ENCODE measurements at regions not wholly inside any gene's neighbourhood (a gene's known extent, or its start where the extent isn't known, plus 50 kb on each side); places are given as distances from the start of the nearest gene placed in this dataset.

DNA sequence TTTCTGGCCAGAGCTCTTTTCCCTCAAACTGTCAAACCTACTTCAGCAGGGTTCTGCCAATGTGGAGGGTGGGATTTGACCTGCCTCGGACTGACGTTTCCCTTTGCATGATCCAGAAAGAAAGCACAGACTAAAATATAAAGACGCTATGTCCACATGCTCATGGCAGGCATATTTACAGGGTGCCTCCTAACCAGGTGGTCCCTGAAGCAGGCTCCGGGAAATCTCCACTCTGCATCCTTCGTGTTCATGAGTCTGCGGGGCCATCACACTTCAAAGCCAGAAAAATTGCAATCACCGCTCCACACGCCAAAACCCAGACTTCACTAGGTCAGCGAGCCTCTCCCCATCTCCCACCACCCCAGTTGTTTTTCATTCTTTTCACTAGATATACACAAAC lies 143.3 kb upstream of the IGF1R start:
- no peak for TF ChIP-seq EZH2 (IDR thresholded peaks at IDR 0.05; ENCODE audit: insufficient read depth, poor library complexity, severe bottlenecking)
- TF ChIP-seq EZH2phosphoT487 (IDR thresholded peaks at IDR 0.05; ENCODE audit: insufficient read depth, low read depth): no peak
